ENCODE measurements at regions not wholly inside any gene's neighbourhood (a gene's known extent, or its start where the extent isn't known, plus 50 kb on each side); places are given as distances from the start of the nearest gene placed in this dataset.
A peak's percentile ranks its signal among the peaks of the same experiment; 100 is the strongest.
"Not testable (repeated sequence)": the region's sequence is repeated elsewhere in the genome, so short reads cannot be mapped to it uniquely, and the experiment has no call there.

GRCh38 chr9:42656789-42657188 lies 473.3 kb downstream of the SPATA31A6 start:
- SMC1A ChIA-PET (ENCODE audit: uncharacterized antibody, unreplicated experiment); intact Hi-C loops (cut with micrococcal nuclease; ENCODE audit: unreplicated experiment); in situ Hi-C loops (cut with MboI); H3K79me2 ChIP-seq (ENCODE audit: control insufficient read depth, insufficient read depth, low read length); H3K4me2 ChIP-seq (ENCODE audit: control insufficient read depth, insufficient read depth); H3K9ac ChIP-seq (ENCODE audit: control insufficient read depth, insufficient read depth, low read length); POLR2A ChIA-PET; H3K4me3 ChIP-seq; H2AFZ ChIP-seq (ENCODE audit: control insufficient read depth, low read depth, low read length); H4K20me1 ChIP-seq (ENCODE audit: control insufficient read depth, insufficient read depth); H3K9me3 ChIP-seq (replicated peaks; ENCODE audit: control insufficient read depth, insufficient read depth, low read length); DNase-seq (ENCODE audit: low read depth, low spot score); RAD21 ChIA-PET (ENCODE audit: unreplicated experiment); BruUV-seq (replicated peaks); H3K27ac ChIP-seq (ENCODE audit: control insufficient read depth, insufficient read depth); H3K27me3 ChIP-seq (replicated peaks in 1 of 2; ENCODE audit: control insufficient read depth in 2 of 2, insufficient read depth in 2 of 2, low read length in 1 of 2); H3K36me3 ChIP-seq (ENCODE audit: control insufficient read depth in 2 of 2, insufficient read depth in 2 of 2, low read length in 1 of 2); H3K4me1 ChIP-seq (ENCODE audit: control insufficient read depth, insufficient read depth, low read length); CTCF ChIA-PET; FAIRE-seq: not testable (repeated sequence)
- 20% methylated on average over 4 of the region's 6 CpGs for WGBS (ENCODE audit: insufficient coverage, insufficient replicate concordance, low lambda C conversion rate, missing lambda C conversion rate)
- peak; percentile 14; the same call in 1 of the 3 replicates for ATAC-seq

- H3K9ac ChIP-seq (ENCODE audit: control insufficient read depth, insufficient read depth, low read length); intact Hi-C loops (cut with micrococcal nuclease; ENCODE audit: unreplicated experiment); BruUV-seq (replicated peaks); H3K27me3 ChIP-seq (replicated peaks in 1 of 2; ENCODE audit: control insufficient read depth in 2 of 2, insufficient read depth in 2 of 2, low read length in 1 of 2); FAIRE-seq; ATAC-seq; H3K4me2 ChIP-seq (ENCODE audit: control insufficient read depth, insufficient read depth); DNase-seq (ENCODE audit: low read depth, low spot score); H3K36me3 ChIP-seq (ENCODE audit: control insufficient read depth in 2 of 2, insufficient read depth in 2 of 2, low read length in 1 of 2); in situ Hi-C loops (cut with MboI); H3K27ac ChIP-seq (ENCODE audit: control insufficient read depth, insufficient read depth); CTCF ChIA-PET; RAD21 ChIA-PET (ENCODE audit: unreplicated experiment); H3K4me1 ChIP-seq (ENCODE audit: control insufficient read depth, insufficient read depth, low read length); H2AFZ ChIP-seq (ENCODE audit: control insufficient read depth, low read depth, low read length); POLR2A ChIA-PET; H3K9me3 ChIP-seq (replicated peaks; ENCODE audit: control insufficient read depth, insufficient read depth, low read length); SMC1A ChIA-PET (ENCODE audit: uncharacterized antibody, unreplicated experiment); H3K79me2 ChIP-seq (ENCODE audit: control insufficient read depth, insufficient read depth, low read length); H3K4me3 ChIP-seq; H4K20me1 ChIP-seq (ENCODE audit: control insufficient read depth, insufficient read depth): not testable (repeated sequence)
- no CpG with 5 or more reads among the region's 10 CpGs for WGBS (ENCODE audit: insufficient coverage, insufficient replicate concordance, low lambda C conversion rate, missing lambda C conversion rate)
These were observed 474.0 kb downstream of the SPATA31A6 start for GRCh38 chr9:42657496-42657895.

- H3K27me3 ChIP-seq (replicated peaks in 1 of 2; ENCODE audit: control insufficient read depth in 2 of 2, insufficient read depth in 2 of 2, low read length in 1 of 2); BruUV-seq (replicated peaks); H3K79me2 ChIP-seq (ENCODE audit: control insufficient read depth, insufficient read depth, low read length); RAD21 ChIA-PET (ENCODE audit: unreplicated experiment); H4K20me1 ChIP-seq (ENCODE audit: control insufficient read depth, insufficient read depth); SMC1A ChIA-PET (ENCODE audit: uncharacterized antibody, unreplicated experiment); H3K27ac ChIP-seq (ENCODE audit: control insufficient read depth, insufficient read depth); H3K9me3 ChIP-seq (replicated peaks; ENCODE audit: control insufficient read depth, insufficient read depth, low read length); POLR2A ChIA-PET; FAIRE-seq; H2AFZ ChIP-seq (ENCODE audit: control insufficient read depth, low read depth, low read length); intact Hi-C loops (cut with micrococcal nuclease; ENCODE audit: unreplicated experiment); H3K4me1 ChIP-seq (ENCODE audit: control insufficient read depth, insufficient read depth, low read length); ATAC-seq; in situ Hi-C loops (cut with MboI); H3K36me3 ChIP-seq (ENCODE audit: control insufficient read depth in 2 of 2, insufficient read depth in 2 of 2, low read length in 1 of 2); CTCF ChIA-PET; H3K9ac ChIP-seq (ENCODE audit: control insufficient read depth, insufficient read depth, low read length); DNase-seq (ENCODE audit: low read depth, low spot score); H3K4me2 ChIP-seq (ENCODE audit: control insufficient read depth, insufficient read depth); H3K4me3 ChIP-seq: not testable (repeated sequence)
- 50% methylated on average over 2 of the region's 2 CpGs for WGBS (ENCODE audit: insufficient coverage, insufficient replicate concordance, low lambda C conversion rate, missing lambda C conversion rate)
These were observed 513.7 kb downstream of the SPATA31A6 start for GRCh38 chr9:42697146-42697545.

- SMC1A ChIA-PET (ENCODE audit: uncharacterized antibody, unreplicated experiment); FAIRE-seq; CTCF ChIA-PET: not testable (repeated sequence)
These were observed 519.4 kb downstream of the SPATA31A6 start for GRCh38 chr9:42702890-42703289.

More at GRCh38 chr9:42702890-42703289, 519.4 kb downstream of the SPATA31A6 start:
- H3K36me3 ChIP-seq (ENCODE audit: control insufficient read depth in 2 of 2, insufficient read depth in 2 of 2, low read length in 1 of 2); H3K79me2 ChIP-seq (ENCODE audit: control insufficient read depth, insufficient read depth, low read length); H3K27ac ChIP-seq (ENCODE audit: control insufficient read depth, insufficient read depth); H3K9ac ChIP-seq (ENCODE audit: control insufficient read depth, insufficient read depth, low read length); H3K4me3 ChIP-seq; ATAC-seq; H3K4me1 ChIP-seq (ENCODE audit: control insufficient read depth, insufficient read depth, low read length); in situ Hi-C loops (cut with MboI); H4K20me1 ChIP-seq (ENCODE audit: control insufficient read depth, insufficient read depth); BruUV-seq (replicated peaks); DNase-seq (ENCODE audit: low read depth, low spot score); H3K27me3 ChIP-seq (replicated peaks in 1 of 2; ENCODE audit: control insufficient read depth in 2 of 2, insufficient read depth in 2 of 2, low read length in 1 of 2); H3K9me3 ChIP-seq (replicated peaks; ENCODE audit: control insufficient read depth, insufficient read depth, low read length); RAD21 ChIA-PET (ENCODE audit: unreplicated experiment); H3K4me2 ChIP-seq (ENCODE audit: control insufficient read depth, insufficient read depth); POLR2A ChIA-PET; H2AFZ ChIP-seq (ENCODE audit: control insufficient read depth, low read depth, low read length); intact Hi-C loops (cut with micrococcal nuclease; ENCODE audit: unreplicated experiment): not testable (repeated sequence)
- no CpG with 5 or more reads among the region's 2 CpGs for WGBS (ENCODE audit: insufficient coverage, insufficient replicate concordance, low lambda C conversion rate, missing lambda C conversion rate)

All from GM12878 (cell line).